HG02884 (cell line): ENCODE measurements at regions not wholly inside any gene's neighbourhood (a gene's known extent, or its start where the extent isn't known, plus 50 kb on each side); places are given as distances from the start of the nearest gene placed in this dataset.

Experiments
- ATAC-seq: cut with Tn5 transposase; IDR thresholded peaks from one replicate; pipeline ENCODE4 v1.9.1; 2021; ENCODE audit warnings: mild to moderate bottlenecking, moderate library complexity; ENCODE audit not compliant: unreplicated experiment

DNA sequence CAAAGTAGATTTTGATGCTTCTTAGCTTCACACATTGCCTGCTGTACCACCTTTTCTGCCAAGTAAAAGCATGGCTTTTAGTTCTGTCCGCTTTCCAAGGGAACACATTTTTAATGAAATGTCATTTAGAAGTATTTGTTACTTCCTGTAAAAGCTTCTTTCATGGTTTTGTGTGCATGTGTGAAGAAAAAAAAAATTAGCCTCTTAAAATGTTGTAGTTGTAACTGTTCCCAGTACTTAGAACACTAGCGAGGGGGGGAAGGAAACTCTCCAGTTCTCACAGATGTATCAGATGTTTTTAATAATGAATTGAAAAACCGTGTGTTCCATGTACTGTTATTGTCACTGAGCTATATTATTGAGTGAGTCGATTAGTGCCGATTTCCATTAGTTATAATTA, 568.3 kb upstream of the ADGRL2 start:
- ATAC-seq = no peak

DNA sequence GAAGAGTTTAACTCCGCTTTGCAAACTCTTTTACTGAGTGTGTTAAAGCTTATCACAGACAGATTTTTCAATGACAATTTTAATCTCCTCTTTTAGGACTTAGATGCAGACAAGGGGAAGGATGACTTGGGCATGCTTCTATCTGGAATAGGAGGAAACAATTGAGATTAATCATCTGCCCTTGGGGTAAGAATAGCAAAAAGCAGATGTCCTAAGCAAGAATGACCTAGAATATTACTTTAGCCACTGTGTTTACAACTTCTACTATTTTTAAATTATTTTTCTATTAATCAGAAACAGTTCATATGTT, 569.0 kb upstream of the ADGRL2 start:
- no peak for ATAC-seq

DNA sequence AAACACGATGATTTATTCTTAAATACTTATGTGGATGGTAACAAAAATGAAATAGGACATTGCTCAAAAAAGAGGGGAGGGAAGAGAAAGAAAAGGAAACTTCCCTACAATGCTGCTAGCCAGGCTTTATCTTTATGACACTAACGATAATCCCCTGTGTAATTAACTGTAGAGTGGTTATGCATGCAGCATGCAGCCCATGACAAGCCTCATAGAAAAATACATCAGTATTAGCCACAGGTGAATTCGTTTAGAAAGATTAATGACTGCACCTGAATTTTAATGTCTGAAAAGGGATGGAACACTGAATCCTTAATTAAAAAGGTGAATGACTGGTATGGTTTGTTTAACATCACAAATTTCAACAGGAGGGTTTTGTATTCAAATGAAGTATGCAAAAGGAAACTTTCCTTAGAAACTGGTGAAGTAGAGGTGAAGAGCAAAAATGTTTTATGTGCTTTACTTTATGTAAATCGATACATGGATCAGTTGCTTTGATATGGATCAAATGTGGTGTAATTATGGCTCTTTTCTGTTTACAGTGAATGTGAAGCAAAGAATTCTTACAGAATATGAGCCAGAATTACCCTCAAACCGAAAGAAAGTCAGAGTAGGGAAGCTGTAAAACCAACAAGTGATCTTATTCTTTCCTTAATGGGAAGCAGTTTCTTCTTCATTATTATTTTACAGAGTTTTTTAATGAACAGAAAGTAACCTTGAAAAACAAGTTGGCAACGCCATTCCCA, 569.6 kb upstream of the ADGRL2 start:
- no peak for ATAC-seq

DNA sequence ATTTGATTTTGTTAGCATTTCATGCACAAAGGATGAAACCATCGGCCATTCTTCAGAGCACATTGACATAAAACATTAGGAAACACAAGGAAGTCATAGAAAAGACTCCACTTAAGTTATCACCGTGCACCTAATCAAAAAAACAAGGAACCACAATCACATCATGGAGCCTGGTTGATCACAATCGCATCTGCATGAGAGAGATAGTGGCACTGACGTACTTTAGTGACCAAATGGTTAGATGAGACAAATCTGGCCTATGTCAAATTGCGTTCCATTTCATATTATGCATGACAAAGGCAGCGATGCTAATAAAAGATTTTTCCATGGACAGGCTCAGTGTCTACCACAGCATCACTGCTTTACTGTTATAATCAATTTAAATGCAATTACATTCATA, 571.8 kb upstream of the ADGRL2 start:
- ATAC-seq = no peak

DNA sequence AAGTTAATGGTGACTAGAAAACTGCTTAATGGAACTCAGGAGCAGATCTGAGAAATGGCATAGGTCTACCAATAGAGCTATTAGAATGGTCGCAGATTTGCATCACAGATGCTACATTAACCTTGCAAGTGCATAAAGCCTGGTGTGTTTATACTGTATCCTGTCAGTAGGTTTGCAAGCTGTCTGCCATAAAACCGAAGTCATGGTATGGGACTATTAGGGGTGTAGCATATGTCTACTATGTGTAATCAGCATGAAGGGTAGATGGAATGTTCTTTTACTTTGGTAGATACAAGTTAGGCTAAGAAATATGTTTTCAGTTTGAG, 574.2 kb upstream of the ADGRL2 start:
- no peak for ATAC-seq

DNA sequence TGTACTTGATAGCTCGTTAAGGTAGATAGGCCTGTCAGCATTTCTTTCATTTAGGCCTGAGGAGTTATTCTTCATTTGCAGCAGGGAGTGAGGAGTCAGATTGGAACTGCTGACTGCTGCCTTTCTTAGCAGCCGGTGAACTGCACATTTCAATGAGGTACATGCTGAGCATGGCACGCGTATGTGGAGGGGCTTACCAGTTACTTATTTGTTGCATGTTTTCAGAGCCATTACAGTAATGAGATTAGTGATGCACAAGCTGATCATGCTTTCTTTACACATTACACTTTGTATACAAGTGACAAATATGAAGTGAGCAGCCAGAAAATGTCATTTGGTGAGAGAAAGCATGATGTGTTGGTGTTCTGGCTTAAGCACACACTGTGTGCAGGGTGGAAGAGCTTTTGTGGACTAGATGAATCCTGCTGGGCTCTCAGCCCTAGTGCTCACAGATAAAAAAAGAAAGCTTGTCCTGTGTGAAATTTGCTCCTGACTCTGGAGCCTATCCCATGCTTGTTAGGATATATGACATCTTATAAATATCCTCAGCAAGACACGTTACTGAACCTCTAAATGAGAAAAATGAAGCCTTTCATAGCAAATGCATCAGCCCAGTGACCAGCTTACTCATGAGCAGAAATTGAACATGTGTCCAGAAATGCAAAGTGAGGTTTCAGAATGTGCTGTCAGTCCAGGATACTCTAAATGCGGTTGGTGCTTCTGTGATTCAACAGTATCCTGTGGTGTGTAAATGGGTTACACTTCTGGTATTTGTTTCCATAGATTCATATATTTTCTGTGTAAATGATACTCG, 574.7 kb upstream of the ADGRL2 start:
- ATAC-seq = no peak

DNA sequence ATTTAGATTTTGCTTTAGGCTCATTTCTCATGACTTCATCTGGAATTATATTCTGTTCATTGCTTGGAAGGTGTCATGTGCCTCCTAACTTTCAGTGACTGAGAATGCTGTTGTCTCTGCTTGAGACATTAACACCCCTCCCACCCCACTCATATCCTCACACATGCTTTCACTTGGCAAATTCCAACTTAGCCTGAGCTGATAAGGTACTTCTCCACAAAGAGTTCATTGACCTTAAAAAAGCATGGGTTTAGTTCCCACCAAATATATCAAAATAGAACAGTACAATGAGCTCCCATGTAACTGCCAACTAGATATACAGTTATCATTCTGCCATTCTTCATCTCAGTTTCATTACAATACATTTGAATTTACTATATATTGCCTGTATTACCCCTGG, 576.5 kb upstream of the ADGRL2 start:
- no peak for ATAC-seq

DNA sequence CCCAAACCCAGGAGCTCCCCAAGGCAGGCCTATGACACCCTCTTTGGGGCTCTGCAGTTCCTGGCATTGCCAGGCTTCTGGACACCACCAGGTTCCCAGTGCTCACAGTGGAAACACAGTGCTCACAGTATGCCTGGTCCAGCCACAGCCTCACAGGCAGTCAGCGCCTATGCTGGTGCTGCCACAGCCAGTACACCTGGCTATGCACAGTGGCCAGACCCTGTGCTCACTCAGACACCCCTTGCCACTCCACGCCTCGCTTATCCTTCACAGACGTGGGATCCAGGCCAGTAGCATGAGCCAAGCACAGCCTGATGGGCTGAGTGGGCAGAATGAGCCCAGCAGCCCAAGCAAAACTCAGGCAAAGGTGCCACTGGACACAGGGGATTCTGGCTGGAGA, 579.2 kb upstream of the ADGRL2 start:
- ATAC-seq = no peak

DNA sequence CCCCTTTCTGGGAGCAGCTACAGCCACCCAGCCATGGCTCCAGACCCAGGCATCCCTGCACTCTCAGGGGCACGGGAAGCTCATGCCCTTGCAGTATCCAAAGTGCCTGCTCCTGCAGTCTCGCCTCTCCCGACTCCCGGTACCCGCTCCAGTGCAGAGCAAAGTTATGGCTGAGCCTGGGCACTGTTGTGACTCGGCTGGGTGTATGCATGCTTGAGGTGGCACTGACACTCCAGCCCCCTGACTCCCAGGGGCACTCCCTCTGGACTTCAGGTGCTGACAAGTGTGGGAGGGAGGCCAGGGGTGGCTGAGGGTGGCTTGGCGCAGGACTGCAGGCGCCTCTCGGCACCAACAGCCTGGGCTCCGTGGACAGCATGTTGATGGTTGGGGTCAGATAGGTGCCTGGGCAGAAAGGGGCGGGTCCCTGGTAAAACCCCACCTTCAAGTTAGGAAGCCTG, 580.1 kb upstream of the ADGRL2 start:
- no peak for ATAC-seq

DNA sequence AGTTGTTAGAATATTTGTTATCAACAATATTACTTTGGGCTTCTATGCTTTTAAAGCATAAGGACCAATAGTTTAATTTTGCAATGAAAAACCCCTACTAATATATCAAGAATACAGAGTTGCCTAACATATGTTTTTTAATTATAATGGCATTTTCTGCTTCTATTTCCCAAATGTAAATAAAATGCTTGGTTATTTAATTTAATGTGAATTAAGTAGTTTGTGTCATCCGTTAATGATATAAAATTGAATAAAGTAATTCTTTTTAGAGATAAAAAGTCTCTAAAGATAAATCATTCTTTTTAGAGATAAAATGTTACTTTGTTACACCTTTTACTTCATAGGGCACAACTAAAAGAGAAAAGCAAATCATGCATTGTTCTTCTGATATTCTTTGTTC, 583.7 kb upstream of the ADGRL2 start:
- ATAC-seq = no peak

DNA sequence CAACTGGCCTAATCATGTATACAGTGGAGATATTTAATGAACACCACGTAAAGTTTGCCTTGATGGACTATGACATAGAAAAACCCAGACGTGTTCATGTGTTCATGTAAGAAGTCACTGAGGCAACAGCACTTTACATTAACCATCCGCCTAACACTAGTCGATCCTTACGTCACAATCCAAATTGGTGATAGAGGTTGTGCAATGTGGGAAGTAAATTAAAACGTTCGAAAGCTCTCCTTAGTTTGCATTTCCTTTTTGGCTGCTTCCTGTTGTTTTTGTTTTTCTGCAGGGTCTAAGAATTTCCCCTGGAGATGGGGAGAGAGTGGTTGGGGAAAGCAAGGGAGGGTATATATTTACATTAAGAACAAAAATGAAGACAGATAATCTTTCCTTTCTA, 587.5 kb upstream of the ADGRL2 start:
- no peak for ATAC-seq

DNA sequence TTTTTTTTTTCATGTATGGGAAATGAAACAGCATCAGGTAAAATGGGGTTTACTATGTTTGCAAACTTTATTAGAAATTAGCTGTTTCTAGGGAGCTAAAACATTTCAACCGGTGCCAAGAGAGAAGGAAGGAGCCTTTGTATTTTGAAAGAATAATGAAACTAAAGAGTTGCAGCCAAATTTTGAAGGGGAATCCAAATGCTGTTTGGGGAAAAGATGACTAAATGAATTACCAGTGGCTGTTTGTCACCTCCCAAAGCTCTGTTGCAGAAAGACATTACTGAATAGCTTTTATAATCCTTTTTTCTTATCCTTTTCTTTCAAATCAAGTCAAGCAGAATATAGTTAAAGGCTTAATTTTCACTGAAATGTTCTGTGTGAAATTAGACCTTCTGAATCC, 591.3 kb upstream of the ADGRL2 start:
- ATAC-seq = no peak

DNA sequence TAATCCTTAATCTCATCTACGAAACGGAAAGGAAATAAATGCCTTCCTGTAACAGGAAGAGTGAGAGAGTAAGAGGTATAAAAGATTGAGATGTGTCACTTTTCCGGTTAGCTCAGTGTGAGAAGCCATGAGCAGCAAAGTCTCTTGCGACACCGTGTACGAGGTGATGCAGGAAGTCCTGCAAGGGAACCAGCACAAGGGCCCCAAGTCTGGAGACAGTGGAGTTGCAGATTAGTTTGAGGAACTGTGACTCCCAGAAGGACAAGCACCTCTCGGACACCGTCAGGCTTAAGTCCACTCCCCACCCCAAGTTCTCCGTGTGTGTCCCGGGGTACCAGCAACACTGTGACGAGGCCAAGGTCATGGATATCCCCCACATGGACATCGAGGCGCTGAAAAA, 592.3 kb upstream of the ADGRL2 start:
- ATAC-seq = no peak

DNA sequence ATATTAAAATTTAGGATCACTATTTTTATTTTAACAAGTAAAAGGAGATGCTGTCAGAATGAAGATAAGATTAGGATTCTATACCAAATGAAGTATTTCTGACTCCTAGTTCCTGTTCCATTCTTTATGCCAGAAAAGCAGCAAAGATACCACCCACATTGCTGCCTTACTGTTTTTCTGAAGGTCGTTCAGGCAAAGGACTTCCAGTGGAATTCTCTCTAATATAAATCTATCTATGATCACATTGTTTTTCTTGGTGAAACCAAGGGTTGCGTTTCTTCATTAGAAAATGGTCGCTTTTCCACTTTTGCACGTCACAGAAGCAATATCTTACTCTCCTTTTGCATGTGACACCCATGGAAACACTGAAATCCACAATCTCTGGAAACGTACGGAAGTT, 594.8 kb upstream of the ADGRL2 start:
- no peak for ATAC-seq

DNA sequence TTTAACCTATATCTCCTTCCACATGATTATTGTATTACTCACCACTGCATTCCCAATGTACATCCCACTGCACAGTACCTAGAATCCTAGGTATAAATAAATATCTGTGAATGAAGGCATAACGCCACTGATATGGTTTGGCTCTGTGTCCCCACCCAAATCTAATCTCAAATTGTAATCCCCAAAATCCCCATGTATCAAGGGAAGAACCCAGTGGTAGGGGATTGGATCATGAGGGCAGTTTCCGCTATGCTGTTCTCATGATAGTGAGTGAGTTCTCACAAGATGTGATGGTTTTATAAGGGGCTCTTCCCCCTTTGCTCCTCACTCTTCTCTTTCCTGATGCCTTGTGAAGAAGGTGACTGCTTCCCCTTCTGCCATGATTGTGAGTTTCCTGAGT, 599.0 kb upstream of the ADGRL2 start:
- ATAC-seq = no peak

DNA sequence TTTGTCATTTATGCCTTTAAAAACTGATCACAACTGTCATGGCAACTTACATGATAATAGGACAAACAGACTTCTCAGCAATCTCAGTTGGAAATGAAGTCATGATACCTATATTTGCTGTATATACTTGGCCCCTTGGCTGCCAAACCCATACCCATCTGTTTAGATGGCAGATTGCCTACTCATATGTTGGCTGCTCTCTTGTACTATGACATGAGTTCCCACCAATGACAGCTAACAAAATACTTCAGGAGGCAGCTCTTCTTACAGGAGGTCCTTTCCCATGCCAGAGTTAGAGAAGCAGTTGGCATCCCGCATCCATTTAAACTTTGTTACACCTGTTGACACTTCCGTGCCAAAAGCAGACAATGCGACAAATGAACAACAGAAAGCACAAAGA, 603.1 kb upstream of the ADGRL2 start:
- no peak for ATAC-seq

DNA sequence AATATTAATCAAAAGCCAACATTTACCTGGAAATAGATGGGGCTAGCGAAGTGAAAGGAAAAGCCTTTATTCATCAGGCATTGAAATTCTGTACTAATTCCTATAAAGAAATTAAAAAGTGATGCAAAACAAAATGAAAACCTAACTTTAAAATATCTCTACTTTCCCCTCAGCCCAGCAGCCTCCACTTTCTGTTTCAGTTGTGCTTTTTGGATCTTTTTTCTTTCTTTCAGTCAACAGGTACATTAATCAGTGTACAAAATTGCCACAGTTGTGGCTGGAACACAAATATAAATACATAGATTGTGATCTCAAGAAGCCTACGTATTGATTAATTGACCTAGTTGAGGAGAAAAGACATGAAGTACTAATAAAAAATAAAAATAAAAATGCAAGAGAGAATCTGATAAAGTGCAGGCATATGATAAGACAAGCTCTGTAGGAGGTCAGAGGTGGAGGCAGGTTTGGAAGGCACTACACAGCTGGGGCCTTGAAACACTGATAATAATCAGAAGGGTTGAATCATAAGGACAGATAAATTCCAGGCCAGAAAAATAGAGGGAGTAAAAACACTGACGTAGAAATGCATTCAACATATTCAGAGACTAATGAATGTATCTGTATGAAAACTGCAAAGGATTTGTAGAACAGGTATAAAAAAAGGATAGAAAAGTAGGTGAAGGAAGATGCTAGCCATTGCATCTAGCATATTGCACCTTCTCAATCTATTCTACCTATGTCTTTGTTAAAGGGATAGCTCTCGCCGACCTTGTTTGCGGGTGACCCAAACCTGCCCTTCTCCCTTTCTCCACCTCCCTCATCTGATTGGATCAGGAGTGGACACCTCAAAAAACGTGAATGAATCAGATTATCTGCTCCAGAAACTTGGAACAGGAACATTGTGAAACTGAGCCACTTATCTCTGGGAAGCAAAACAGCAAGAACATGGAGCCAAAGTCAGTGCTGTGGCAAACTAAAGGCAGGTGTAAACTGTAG, 607.8 kb upstream of the ADGRL2 start:
- ATAC-seq = no peak

DNA sequence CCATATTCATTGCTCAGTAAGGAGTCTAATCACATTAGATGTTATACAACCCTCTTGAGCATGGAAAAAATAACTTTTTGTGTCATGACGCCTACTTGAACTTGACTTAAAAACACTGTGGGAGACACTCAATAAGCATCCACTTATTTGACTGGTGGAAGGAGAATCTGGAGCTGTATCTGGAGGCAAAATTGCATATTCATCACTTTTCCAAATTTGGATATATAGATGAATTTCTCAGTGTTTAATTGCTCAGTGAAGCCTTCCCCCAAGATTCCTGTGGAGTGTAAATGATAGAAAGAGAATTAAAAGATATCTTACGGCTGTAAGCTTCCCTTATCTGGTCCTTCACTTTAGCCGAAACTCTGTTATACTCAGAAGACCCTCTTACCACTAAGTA, 610.7 kb upstream of the ADGRL2 start:
- ATAC-seq = no peak

DNA sequence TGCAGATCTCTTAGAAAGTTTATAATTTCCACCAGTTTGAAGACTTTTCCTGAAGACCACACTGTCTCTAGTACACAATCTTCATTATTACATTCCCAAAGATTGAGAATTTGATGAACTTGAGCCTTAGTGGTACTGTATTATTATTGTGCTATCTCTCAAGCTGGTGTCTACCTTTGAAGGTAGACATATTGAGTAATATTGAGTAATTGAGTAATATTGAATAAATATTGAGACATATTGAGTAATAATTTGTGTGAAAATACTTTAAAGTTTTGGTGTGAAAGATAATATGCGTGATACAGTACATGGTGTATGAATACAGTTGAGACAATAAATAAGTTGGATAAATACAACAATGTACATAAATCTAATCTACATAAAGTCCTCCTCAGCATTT, 613.1 kb upstream of the ADGRL2 start:
- ATAC-seq = no peak

DNA sequence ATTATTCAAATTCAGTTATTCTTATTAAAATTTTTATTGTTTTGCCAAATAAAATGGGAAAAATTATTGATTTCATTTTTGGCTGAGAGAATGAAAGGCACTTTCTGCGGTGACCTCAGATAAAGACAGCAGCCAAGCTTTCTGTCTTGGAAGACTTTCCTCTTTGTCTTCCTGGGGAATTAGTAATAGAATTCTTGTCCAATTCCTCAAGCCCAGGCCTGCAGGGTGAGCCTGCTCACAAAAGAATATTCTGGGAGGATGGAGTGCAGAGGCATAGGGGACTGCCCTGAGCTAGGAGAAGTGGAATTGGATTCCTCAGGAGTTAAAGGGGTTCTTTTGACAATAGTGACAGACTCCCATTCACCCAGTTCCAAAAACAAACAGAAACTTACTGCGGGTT, 614.5 kb upstream of the ADGRL2 start:
- no peak for ATAC-seq

DNA sequence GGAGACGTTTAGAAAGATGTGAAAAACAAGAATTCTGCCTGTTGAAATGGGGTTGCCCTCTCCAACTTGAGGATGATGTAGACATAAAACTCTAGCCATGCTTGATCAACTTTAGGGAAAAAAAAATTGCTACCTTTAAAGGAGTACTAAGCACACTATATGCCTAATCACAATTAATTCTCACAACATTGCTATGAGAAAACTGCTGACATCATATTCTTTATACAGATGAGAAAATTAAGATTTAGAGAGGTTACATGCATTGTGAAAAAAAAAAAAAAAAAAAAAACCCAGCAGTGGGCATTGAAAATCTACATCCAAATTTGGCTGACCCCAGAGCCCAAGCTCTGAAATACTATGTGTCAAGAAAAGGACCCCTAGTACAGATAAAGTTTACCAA, 617.2 kb upstream of the ADGRL2 start:
- ATAC-seq = no peak

DNA sequence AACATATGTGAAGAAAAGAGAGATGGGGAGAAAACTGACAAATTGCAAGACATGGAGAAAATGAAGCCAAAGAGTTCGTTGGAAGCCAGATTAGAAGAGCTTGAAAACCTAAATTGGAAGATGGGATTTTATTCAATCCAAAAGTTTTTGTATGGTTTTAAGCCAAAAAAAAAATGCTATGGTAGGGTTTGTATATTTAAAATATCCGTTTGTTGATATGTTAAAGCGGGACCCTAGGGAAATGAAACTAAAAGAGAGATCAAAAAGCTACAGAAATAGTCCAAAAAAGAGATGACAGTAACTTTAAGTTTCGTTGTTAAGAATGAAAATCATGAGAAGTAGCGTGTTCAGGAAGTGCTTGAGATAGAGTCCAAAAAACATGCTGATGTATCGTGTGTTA, 617.7 kb upstream of the ADGRL2 start:
- ATAC-seq = no peak
